Neural cell (in vitro differentiated cells): ENCODE measurements at regions not wholly inside any gene's neighbourhood (a gene's known extent, or its start where the extent isn't known, plus 50 kb on each side); places are given as distances from the start of the nearest gene placed in this dataset.

Experiments
- H2AFZ ChIP-seq: fragments of 200-600, 300-800 bp; sonication (generic), shearing (Covaris generic); 2 replicates; pipeline ENCODE4 v1.6.0; 2014; ENCODE audit warnings: low read depth, mild to moderate bottlenecking, antibody characterized with exemption, low read length, moderate library complexity
- H3F3A ChIP-seq: fragments of 200-600 bp; shearing (Covaris generic); 2 replicates; pipeline ENCODE4 v1.6.1; 2016; ENCODE audit warnings: mild to moderate bottlenecking, moderate library complexity, mixed read lengths, antibody characterized with exemption, low read length; ENCODE audit not compliant: insufficient read depth, poor library complexity, severe bottlenecking
- H3K27ac ChIP-seq: fragments of 200-600, 300-800 bp; sonication (generic), shearing (Covaris generic); 2 replicates; pipeline ENCODE4 v1.5.1; 2014; ENCODE audit warnings: mild to moderate bottlenecking, low read length, moderate library complexity
- H3K27me3 ChIP-seq: fragments of 300-800, 200-600 bp; sonication (generic), shearing (Covaris generic); 2 replicates; pipeline ENCODE4 v1.6.0; 2014; ENCODE audit warnings: mild to moderate bottlenecking, low read depth, low read length, moderate library complexity; ENCODE audit not compliant: insufficient read depth
- H3K36me3 ChIP-seq: fragments of 300-800, 200-600 bp; sonication (generic), shearing (Covaris generic); 2 replicates; pipeline ENCODE4 v1.5.1; 2014; ENCODE audit warnings: mild to moderate bottlenecking, antibody characterized with exemption, low read length, moderate library complexity; ENCODE audit not compliant: insufficient read depth
- H3K4me2 ChIP-seq: fragments of 300-800, 200-600 bp; sonication (generic), shearing (Covaris generic); 2 replicates; pipeline ENCODE4 v1.6.0; 2014; ENCODE audit warnings: mild to moderate bottlenecking, low read length
- H3K4me3 ChIP-seq: fragments of 300-800, 200-600 bp; sonication (generic), shearing (Covaris generic); 2 replicates; pipeline ENCODE4 v1.5.1; 2014; ENCODE audit warnings: mild to moderate bottlenecking, low read length, moderate library complexity
- H3K79me2 ChIP-seq: fragments of 200-600 bp; shearing (Covaris generic); replicated peaks from 2 replicates; pipeline ENCODE4 v1.6.0; 2014; ENCODE audit warnings: mild to moderate bottlenecking, low read length, moderate library complexity; ENCODE audit not compliant: insufficient read depth
- H3K9ac ChIP-seq: fragments of 300-800, 200-600 bp; sonication (generic), shearing (Covaris generic); 2 replicates; pipeline ENCODE4 v1.6.1; 2016; ENCODE audit warnings: mild to moderate bottlenecking, low read length, mixed read lengths
- H3K9me2 ChIP-seq: fragments of 200-600 bp; shearing (Covaris generic); 2 replicates; pipeline ENCODE4 v1.6.1; 2016; ENCODE audit warnings: mild to moderate bottlenecking, low read length, mixed read lengths; ENCODE audit not compliant: insufficient read depth
- H3K9me3 ChIP-seq: fragments of 200-600, 300-800 bp; sonication (generic), shearing (Covaris generic); 2 replicates; pipeline ENCODE4 v1.6.1; 2016; ENCODE audit warnings: mild to moderate bottlenecking, mixed run types, low read length, moderate library complexity, mixed read lengths
- H4K20me1 ChIP-seq: fragments of 200-600 bp; shearing (Covaris generic); 2 replicates; pipeline ENCODE4 v1.6.1; 2016; ENCODE audit warnings: mild to moderate bottlenecking, mixed run types; ENCODE audit not compliant: insufficient read depth
- EP300 ChIP-seq: fragments of 450-650 bp; conservative IDR thresholded peaks from 2 replicates; pipeline ENCODE4 v1.6.1; 2014; ENCODE audit warnings: antibody characterized with exemption, mild to moderate bottlenecking, moderate library complexity; ENCODE audit not compliant: poor library complexity, severe bottlenecking
- EZH2 ChIP-seq: fragments of 200-600, 300-800 bp; shearing (Covaris generic), sonication (generic); IDR thresholded peaks from 2 replicates; pipeline ENCODE4 v1.6.1; 2014; ENCODE audit warnings: antibody characterized with exemption, low read length, borderline replicate concordance, mild to moderate bottlenecking; ENCODE audit not compliant: insufficient read depth, poor library complexity, severe bottlenecking
- MXI1 ChIP-seq: fragments of 450-650 bp; conservative IDR thresholded peaks from 2 replicates; pipeline ENCODE4 v1.6.1; 2014; ENCODE audit warnings: antibody characterized with exemption, mild to moderate bottlenecking; ENCODE audit not compliant: poor library complexity, severe bottlenecking
- POLR2AphosphoS5 ChIP-seq: IDR thresholded peaks from 2 replicates; pipeline ENCODE4 v1.6.1; 2012
- RAD21 ChIP-seq: fragments of 450-650 bp; conservative IDR thresholded peaks from 2 replicates; pipeline ENCODE4 v1.6.1; 2014; ENCODE audit warnings: antibody characterized with exemption, mild to moderate bottlenecking, moderate library complexity
- SMC3 ChIP-seq: fragments of 450-650 bp; conservative IDR thresholded peaks from 2 replicates; pipeline ENCODE4 v1.6.1; 2014; ENCODE audit warnings: antibody characterized with exemption, mild to moderate bottlenecking, moderate library complexity; ENCODE audit not compliant: poor library complexity
- TAF1 ChIP-seq: IDR thresholded peaks from 2 replicates; pipeline ENCODE4 v1.6.1; 2012; ENCODE audit warnings: low read depth
- TF ChIP-seq, protein P1 (sequence below): fragments of 450-650 bp; IDR thresholded peaks from 2 replicates; pipeline ENCODE4 v1.5.1; 2014; ENCODE audit warnings: antibody characterized with exemption, mild to moderate bottlenecking, moderate library complexity; ENCODE audit not compliant: poor library complexity, severe bottlenecking
- TF ChIP-seq, protein P2 (sequence below): IDR thresholded peaks from 2 replicates; pipeline ENCODE4 v1.6.1; 2012; ENCODE audit warnings: borderline replicate concordance

DNA sequence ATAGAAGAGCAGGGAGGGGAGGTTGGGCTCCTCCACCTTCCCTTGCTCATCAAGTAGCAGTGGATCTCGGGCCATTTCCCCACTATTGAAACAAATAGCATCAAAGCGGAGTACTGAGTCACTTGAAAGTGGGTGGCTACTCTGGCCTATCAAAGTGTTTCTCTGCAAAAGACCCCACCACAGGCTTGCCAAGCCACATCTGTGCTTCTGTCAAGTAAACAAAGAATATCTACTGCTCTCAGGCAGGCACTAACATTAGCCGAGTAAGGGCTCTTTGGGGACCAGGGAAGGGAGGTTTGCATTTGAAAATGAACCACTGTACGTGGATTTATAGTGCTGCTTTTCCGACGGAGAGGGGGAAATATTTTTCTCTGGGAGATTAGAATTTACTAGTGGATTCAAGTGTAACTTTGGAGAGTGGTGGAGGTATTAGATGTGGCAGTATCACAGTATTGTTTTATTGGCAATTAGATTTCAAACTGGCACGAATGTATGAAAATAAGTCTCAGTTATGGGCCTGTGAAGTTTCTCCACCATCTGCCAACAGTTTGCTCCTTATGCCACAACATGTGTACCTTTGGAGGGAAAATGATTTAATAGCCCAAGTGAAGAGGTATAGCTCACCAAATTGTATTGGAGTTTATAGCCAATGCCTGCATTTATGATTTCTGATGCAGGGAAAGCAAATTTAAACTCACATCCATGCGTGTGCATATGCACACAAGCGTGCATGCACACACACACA is 97.5 kb downstream of the RPS24 start:
- Histone ChIP-seq H2AFZ (no peak overlapping the region), H3K9me3 (no peaks in the 10 kb centered on the region), H3K27ac (no peak overlapping the region), H3F3A (no peaks in the 10 kb centered on the region), H3K9ac (no peak overlapping the region), H3K9me2 (no peaks in the 10 kb centered on the region), H4K20me1 (no peaks in the 10 kb centered on the region), H3K4me3 (no peak overlapping the region), H3K79me2 (no peaks in the 10 kb centered on the region), H3K36me3 (no peaks in the 10 kb centered on the region), H3K27me3 (no peaks in the 10 kb centered on the region), H3K4me2 (no peak overlapping the region)
- TF ChIP-seq, protein P1, sequence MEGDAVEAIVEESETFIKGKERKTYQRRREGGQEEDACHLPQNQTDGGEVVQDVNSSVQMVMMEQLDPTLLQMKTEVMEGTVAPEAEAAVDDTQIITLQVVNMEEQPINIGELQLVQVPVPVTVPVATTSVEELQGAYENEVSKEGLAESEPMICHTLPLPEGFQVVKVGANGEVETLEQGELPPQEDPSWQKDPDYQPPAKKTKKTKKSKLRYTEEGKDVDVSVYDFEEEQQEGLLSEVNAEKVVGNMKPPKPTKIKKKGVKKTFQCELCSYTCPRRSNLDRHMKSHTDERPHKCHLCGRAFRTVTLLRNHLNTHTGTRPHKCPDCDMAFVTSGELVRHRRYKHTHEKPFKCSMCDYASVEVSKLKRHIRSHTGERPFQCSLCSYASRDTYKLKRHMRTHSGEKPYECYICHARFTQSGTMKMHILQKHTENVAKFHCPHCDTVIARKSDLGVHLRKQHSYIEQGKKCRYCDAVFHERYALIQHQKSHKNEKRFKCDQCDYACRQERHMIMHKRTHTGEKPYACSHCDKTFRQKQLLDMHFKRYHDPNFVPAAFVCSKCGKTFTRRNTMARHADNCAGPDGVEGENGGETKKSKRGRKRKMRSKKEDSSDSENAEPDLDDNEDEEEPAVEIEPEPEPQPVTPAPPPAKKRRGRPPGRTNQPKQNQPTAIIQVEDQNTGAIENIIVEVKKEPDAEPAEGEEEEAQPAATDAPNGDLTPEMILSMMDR, result no peak

DNA sequence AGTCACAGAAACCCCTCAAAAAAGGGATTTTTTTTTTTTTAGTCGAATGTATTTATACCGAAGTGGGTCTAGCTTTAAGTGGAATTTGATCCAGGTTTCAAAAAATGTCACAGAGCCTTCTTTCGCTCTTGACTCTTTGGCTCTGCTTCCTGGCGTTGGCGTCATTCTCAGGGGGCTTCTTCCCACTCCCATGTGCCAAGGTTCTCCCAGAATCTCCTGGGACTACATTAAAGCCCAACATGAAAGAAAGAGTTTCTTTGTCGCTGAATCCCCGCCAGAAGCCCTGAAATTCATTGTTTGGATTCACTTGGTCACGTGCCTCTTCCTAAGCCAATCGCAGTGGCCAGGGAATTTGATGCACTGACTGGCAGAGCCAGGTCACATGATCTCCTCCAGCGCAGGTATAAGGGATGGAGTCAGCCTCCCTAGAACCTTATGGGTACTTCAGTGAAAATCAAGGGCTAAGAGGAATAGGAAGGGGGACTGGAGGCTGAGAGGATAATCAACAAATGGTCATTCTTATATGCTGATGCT is 101.2 kb downstream of the RPS24 start:
- Histone ChIP-seq H3K79me2 (no peaks in the 10 kb centered on the region), H3K27me3 (no peaks in the 10 kb centered on the region), H3K4me2 (no peak overlapping the region), H3F3A (no peaks in the 10 kb centered on the region), H2AFZ (no peak overlapping the region), H3K9me2 (no peaks in the 10 kb centered on the region), H3K9me3 (no peaks in the 10 kb centered on the region), H3K9ac (no peak overlapping the region), H4K20me1 (no peaks in the 10 kb centered on the region), H3K36me3 (no peaks in the 10 kb centered on the region), H3K27ac (no peak overlapping the region), H3K4me3 (no peak overlapping the region)
- TF ChIP-seq, protein P2, sequence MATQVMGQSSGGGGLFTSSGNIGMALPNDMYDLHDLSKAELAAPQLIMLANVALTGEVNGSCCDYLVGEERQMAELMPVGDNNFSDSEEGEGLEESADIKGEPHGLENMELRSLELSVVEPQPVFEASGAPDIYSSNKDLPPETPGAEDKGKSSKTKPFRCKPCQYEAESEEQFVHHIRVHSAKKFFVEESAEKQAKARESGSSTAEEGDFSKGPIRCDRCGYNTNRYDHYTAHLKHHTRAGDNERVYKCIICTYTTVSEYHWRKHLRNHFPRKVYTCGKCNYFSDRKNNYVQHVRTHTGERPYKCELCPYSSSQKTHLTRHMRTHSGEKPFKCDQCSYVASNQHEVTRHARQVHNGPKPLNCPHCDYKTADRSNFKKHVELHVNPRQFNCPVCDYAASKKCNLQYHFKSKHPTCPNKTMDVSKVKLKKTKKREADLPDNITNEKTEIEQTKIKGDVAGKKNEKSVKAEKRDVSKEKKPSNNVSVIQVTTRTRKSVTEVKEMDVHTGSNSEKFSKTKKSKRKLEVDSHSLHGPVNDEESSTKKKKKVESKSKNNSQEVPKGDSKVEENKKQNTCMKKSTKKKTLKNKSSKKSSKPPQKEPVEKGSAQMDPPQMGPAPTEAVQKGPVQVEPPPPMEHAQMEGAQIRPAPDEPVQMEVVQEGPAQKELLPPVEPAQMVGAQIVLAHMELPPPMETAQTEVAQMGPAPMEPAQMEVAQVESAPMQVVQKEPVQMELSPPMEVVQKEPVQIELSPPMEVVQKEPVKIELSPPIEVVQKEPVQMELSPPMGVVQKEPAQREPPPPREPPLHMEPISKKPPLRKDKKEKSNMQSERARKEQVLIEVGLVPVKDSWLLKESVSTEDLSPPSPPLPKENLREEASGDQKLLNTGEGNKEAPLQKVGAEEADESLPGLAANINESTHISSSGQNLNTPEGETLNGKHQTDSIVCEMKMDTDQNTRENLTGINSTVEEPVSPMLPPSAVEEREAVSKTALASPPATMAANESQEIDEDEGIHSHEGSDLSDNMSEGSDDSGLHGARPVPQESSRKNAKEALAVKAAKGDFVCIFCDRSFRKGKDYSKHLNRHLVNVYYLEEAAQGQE, result no peak
- no peak for TF ChIP-seq RAD21
- TF ChIP-seq, protein P1, result no peak
- no peak for TF ChIP-seq POLR2AphosphoS5
- TF ChIP-seq MXI1, result no peak
- no peak for TF ChIP-seq SMC3
- no peak for TF ChIP-seq EZH2
- no peak for TF ChIP-seq EP300
- no peak for TF ChIP-seq TAF1
